Naive B cell (primary cell): ENCODE measurements at regions not wholly inside any gene's neighbourhood (a gene's known extent, or its start where the extent isn't known, plus 50 kb on each side); places are given as distances from the start of the nearest gene placed in this dataset.

Source experiments
- ATAC-seq, 2 donors: fragments of 150-1000 bp; cut with Tn5 transposase; 2 replicates each; pipeline ENCODE4 v1.10.0; 2021; ENCODE audit warnings: low read depth in 2 of 2, mild to moderate bottlenecking in 2 of 2, moderate library complexity in 2 of 2
- DNase-seq: peaks from one replicate; pipeline ENCODE4 v3.0.0; 2022
- H3K27ac Mint-ChIP-seq, 6 donors: one replicate each; pipeline ENCODE4 v1.8.0; 2020 to 2022; ENCODE audit warnings: mild to moderate bottlenecking in 6 of 6, mixed read lengths in 6 of 6, moderate library complexity in 5 of 6, inconsistent platforms in 2 of 6
- H3K27me3 Mint-ChIP-seq, 3 donors: one replicate each; pipeline ENCODE4 v1.8.0; 2021 to 2022; ENCODE audit warnings: mixed read lengths in 3 of 3, mild to moderate bottlenecking in 1 of 3
- H3K36me3 Mint-ChIP-seq, 2 donors: one replicate each; pipeline ENCODE4 v1.8.0; 2020 to 2022; ENCODE audit warnings: mixed read lengths in 2 of 2, inconsistent platforms in 1 of 2, mild to moderate bottlenecking in 1 of 2
- H3K4me1 Mint-ChIP-seq, 3 donors: one replicate each; pipeline ENCODE4 v1.8.0; 2020 to 2022; ENCODE audit warnings: mixed read lengths in 3 of 3, inconsistent platforms in 1 of 3, mild to moderate bottlenecking in 1 of 3, moderate library complexity in 1 of 3
- H3K4me3 Mint-ChIP-seq, 8 donors: one replicate each; pipeline ENCODE4 v1.8.0; 2020 to 2022; ENCODE audit warnings: mild to moderate bottlenecking in 8 of 8, mixed read lengths in 8 of 8, moderate library complexity in 8 of 8, inconsistent platforms in 2 of 8
- H3K9me3 Mint-ChIP-seq, 7 donors: one replicate each; pipeline ENCODE4 v1.8.0; 2020 to 2022; ENCODE audit warnings: mixed read lengths in 7 of 7, mild to moderate bottlenecking in 5 of 7, inconsistent platforms in 2 of 7, moderate library complexity in 1 of 7

GRCh38 chr2:15765686-15766302, 174.1 kb downstream of the DDX1 start:
- Mint-ChIP-seq H3K36me3 (no peaks in the 10 kb centered on the region), H3K4me3 (no peak overlapping the region), H3K27ac (no peak overlapping the region), H3K9me3 (peaks cover 0 to under 1% (median 0%) of the 10 kb centered on the region in 7 donors), H3K27me3 (peaks cover 0 to 17% (median 4%) of the 10 kb centered on the region in 3 donors), H3K4me1 (no peaks in the 10 kb centered on the region)
- DNase-seq (no peak), ATAC-seq (no peak)

GRCh38 chr2:15766303-15766861, 174.0 kb upstream of the MYCN start:
- Mint-ChIP-seq H3K36me3 (no peaks in the 10 kb centered on the region), H3K27me3 (peaks cover 0 to 11% (median 4%) of the 10 kb centered on the region in 3 donors), H3K27ac (no peak overlapping the region), H3K4me1 (no peaks in the 10 kb centered on the region), H3K9me3 (no peaks in the 10 kb centered on the region), H3K4me3 (peak overlapping the region in 1 of 8 donors; percentile 33)
- DNase-seq = no peak
- ATAC-seq = no peak

GRCh38 chr2:15766911-15767597, 173.3 kb upstream of the MYCN start:
- ATAC-seq (no peak), DNase-seq (no peak)
- Mint-ChIP-seq H3K27ac (peak overlapping the region in 1 of 6 donors; percentile 33), H3K4me1 (no peaks in the 10 kb centered on the region), H3K4me3 (no peak overlapping the region), H3K27me3 (peaks cover 0 to 10% (median 3%) of the 10 kb centered on the region in 3 donors), H3K36me3 (no peaks in the 10 kb centered on the region), H3K9me3 (no peaks in the 10 kb centered on the region)

- no peaks in the 10 kb centered on the region for H3K36me3 Mint-ChIP-seq
- ATAC-seq (no peak), DNase-seq (no peak)
- no peak overlapping the region for H3K4me3 Mint-ChIP-seq
- H3K4me1 Mint-ChIP-seq = no peaks in the 10 kb centered on the region
- no peaks in the 10 kb centered on the region for H3K9me3 Mint-ChIP-seq
- H3K27me3 Mint-ChIP-seq = peaks cover 0 to 10% (median 0%) of the 10 kb centered on the region in 3 donors
- H3K27ac Mint-ChIP-seq = no peak overlapping the region
These were observed 172.7 kb upstream of the MYCN start for GRCh38 chr2:15767679-15768078.

- H3K4me1 Mint-ChIP-seq = no peaks in the 10 kb centered on the region
- no peaks in the 10 kb centered on the region for H3K36me3 Mint-ChIP-seq
- no peaks in the 10 kb centered on the region for H3K9me3 Mint-ChIP-seq
- no peak overlapping the region for H3K4me3 Mint-ChIP-seq
- no peak for ATAC-seq
- H3K27me3 Mint-ChIP-seq = peaks cover 0 to 10% (median 0%) of the 10 kb centered on the region in 3 donors
- no peak for DNase-seq
- no peak overlapping the region for H3K27ac Mint-ChIP-seq
These were observed 172.2 kb upstream of the MYCN start for GRCh38 chr2:15768142-15768541.

GRCh38 chr2:15768615-15769014, 171.7 kb upstream of the MYCN start:
- DNase-seq (no peak), ATAC-seq (no peak)
- Mint-ChIP-seq H3K4me3 (no peak overlapping the region), H3K36me3 (no peaks in the 10 kb centered on the region), H3K27me3 (peaks cover 0 to 10% (median 0%) of the 10 kb centered on the region in 3 donors), H3K9me3 (no peaks in the 10 kb centered on the region), H3K27ac (no peak overlapping the region), H3K4me1 (no peaks in the 10 kb centered on the region)

- ATAC-seq (no peak), DNase-seq (no peak)
- Mint-ChIP-seq H3K36me3 (no peaks in the 10 kb centered on the region), H3K9me3 (peaks cover 0 to 4% (median 0%) of the 10 kb centered on the region in 7 donors), H3K4me3 (no peak overlapping the region), H3K27me3 (peaks cover 0 to 10% (median 0%) of the 10 kb centered on the region in 3 donors), H3K4me1 (no peaks in the 10 kb centered on the region), H3K27ac (peak overlapping the region in 1 of 6 donors; percentile 22)
These were observed 171.1 kb upstream of the MYCN start for GRCh38 chr2:15769235-15769634.

GRCh38 chr2:15769676-15770547, 170.4 kb upstream of the MYCN start:
- H3K27ac Mint-ChIP-seq = no peak overlapping the region
- peaks cover 0 to 4% (median 0%) of the 10 kb centered on the region in 7 donors for H3K9me3 Mint-ChIP-seq
- DNase-seq (no peak), ATAC-seq (no peak)
- H3K27me3 Mint-ChIP-seq = peaks cover 0 to 10% (median 0%) of the 10 kb centered on the region in 3 donors
- no peak overlapping the region for H3K4me3 Mint-ChIP-seq
- H3K4me1 Mint-ChIP-seq = no peaks in the 10 kb centered on the region
- no peaks in the 10 kb centered on the region for H3K36me3 Mint-ChIP-seq

- H3K27me3 Mint-ChIP-seq = peaks cover 0 to 10% (median 0%) of the 10 kb centered on the region in 3 donors
- no peaks in the 10 kb centered on the region for H3K4me1 Mint-ChIP-seq
- DNase-seq = no peak
- H3K27ac Mint-ChIP-seq = no peak overlapping the region
- no peak for ATAC-seq
- H3K4me3 Mint-ChIP-seq = no peak overlapping the region
- H3K36me3 Mint-ChIP-seq = no peaks in the 10 kb centered on the region
- H3K9me3 Mint-ChIP-seq = peaks cover 0 to 4% (median 0%) of the 10 kb centered on the region in 7 donors
These were observed 169.7 kb upstream of the MYCN start for GRCh38 chr2:15770606-15771005.

- no peak for DNase-seq
- Mint-ChIP-seq H3K4me1 (no peaks in the 10 kb centered on the region), H3K27ac (no peak overlapping the region), H3K9me3 (peaks cover 0 to 4% (median 0%) of the 10 kb centered on the region in 7 donors), H3K27me3 (peaks cover 0 to 10% (median 0%) of the 10 kb centered on the region in 3 donors), H3K4me3 (no peak overlapping the region), H3K36me3 (no peaks in the 10 kb centered on the region)
- ATAC-seq = no peak
These were observed 169.2 kb upstream of the MYCN start for GRCh38 chr2:15771124-15771523.

GRCh38 chr2:15772086-15772595, 168.2 kb upstream of the MYCN start:
- peaks cover 0 to 10% (median 0%) of the 10 kb centered on the region in 3 donors for H3K27me3 Mint-ChIP-seq
- no peak overlapping the region for H3K4me3 Mint-ChIP-seq
- ATAC-seq (no peak), DNase-seq (no peak)
- H3K9me3 Mint-ChIP-seq = peaks cover 0 to 4% (median 0%) of the 10 kb centered on the region in 7 donors
- H3K4me1 Mint-ChIP-seq = no peaks in the 10 kb centered on the region
- no peak overlapping the region for H3K27ac Mint-ChIP-seq
- no peaks in the 10 kb centered on the region for H3K36me3 Mint-ChIP-seq

GRCh38 chr2:15772681-15773080, 167.7 kb upstream of the MYCN start:
- Mint-ChIP-seq H3K27ac (no peak overlapping the region), H3K4me1 (no peaks in the 10 kb centered on the region), H3K27me3 (peaks cover 0 to 7% (median 0%) of the 10 kb centered on the region in 3 donors), H3K4me3 (no peak overlapping the region), H3K36me3 (no peaks in the 10 kb centered on the region), H3K9me3 (peaks cover 0 to 4% (median 0%) of the 10 kb centered on the region in 7 donors)
- DNase-seq (no peak), ATAC-seq (no peak)

- no peak overlapping the region for H3K4me3 Mint-ChIP-seq
- DNase-seq (no peak), ATAC-seq (no peak)
- H3K4me1 Mint-ChIP-seq = no peaks in the 10 kb centered on the region
- no peaks in the 10 kb centered on the region for H3K36me3 Mint-ChIP-seq
- H3K9me3 Mint-ChIP-seq = peaks cover 0 to 4% (median 0%) of the 10 kb centered on the region in 7 donors
- peaks cover 0 to 2% (median 0%) of the 10 kb centered on the region in 3 donors for H3K27me3 Mint-ChIP-seq
- no peak overlapping the region for H3K27ac Mint-ChIP-seq
These were observed 167.1 kb upstream of the MYCN start for GRCh38 chr2:15773204-15773603.
